GM19395 (cell line): ENCODE measurements at regions not wholly inside any gene's neighbourhood (a gene's known extent, or its start where the extent isn't known, plus 50 kb on each side); places are given as distances from the start of the nearest gene placed in this dataset.

Experiments used
- ATAC-seq: cut with Tn5 transposase; IDR thresholded peaks from one replicate; pipeline ENCODE4 v1.9.1; 2021; ENCODE audit warnings: mild to moderate bottlenecking, moderate library complexity; ENCODE audit not compliant: unreplicated experiment

- no peak for ATAC-seq
These were observed 539.0 kb downstream of the VRK1 start for GRCh38 chr14:97336179-97336578.

GRCh38 chr14:97336816-97337215, 539.6 kb downstream of the VRK1 start:
- ATAC-seq, result no peak

GRCh38 chr14:97337267-97337666, 540.1 kb downstream of the VRK1 start:
- no peak for ATAC-seq

GRCh38 chr14:97337670-97338069, 540.5 kb downstream of the VRK1 start:
- ATAC-seq, result no peak

- no peak for ATAC-seq
These were observed 547.5 kb downstream of the VRK1 start for GRCh38 chr14:97344666-97345065.

GRCh38 chr14:97346675-97347074, 549.5 kb downstream of the VRK1 start:
- no peak for ATAC-seq

GRCh38 chr14:97349463-97349862, 552.3 kb downstream of the VRK1 start:
- ATAC-seq, result no peak

GRCh38 chr14:97349946-97350345, 552.8 kb downstream of the VRK1 start:
- ATAC-seq, result no peak

- ATAC-seq, result no peak
These were observed 553.2 kb downstream of the VRK1 start for GRCh38 chr14:97350415-97350814.

- ATAC-seq, result peak; percentile 50
These were observed 553.9 kb downstream of the VRK1 start for GRCh38 chr14:97350894-97351731.

- ATAC-seq, result no peak
These were observed 555.9 kb downstream of the VRK1 start for GRCh38 chr14:97353102-97353501.

GRCh38 chr14:97354119-97354722, 557.0 kb downstream of the VRK1 start:
- no peak for ATAC-seq

- ATAC-seq, result no peak
These were observed 562.2 kb downstream of the VRK1 start for GRCh38 chr14:97359341-97359740.

- ATAC-seq, result no peak
These were observed 564.0 kb downstream of the VRK1 start for GRCh38 chr14:97361181-97361580.

- no peak for ATAC-seq
These were observed 564.8 kb downstream of the VRK1 start for GRCh38 chr14:97361958-97362357.

GRCh38 chr14:97366400-97366799, 569.2 kb downstream of the VRK1 start:
- ATAC-seq, result no peak

GRCh38 chr14:97367278-97367677, 570.1 kb downstream of the VRK1 start:
- no peak for ATAC-seq

GRCh38 chr14:97368049-97368448, 570.9 kb downstream of the VRK1 start:
- no peak for ATAC-seq

GRCh38 chr14:97368900-97369564, 571.9 kb downstream of the VRK1 start:
- no peak for ATAC-seq

- ATAC-seq, result no peak
These were observed 572.7 kb downstream of the VRK1 start for GRCh38 chr14:97369901-97370300.

- no peak for ATAC-seq
These were observed 579.1 kb downstream of the VRK1 start for GRCh38 chr14:97376310-97376709.

GRCh38 chr14:97377550-97377949, 580.4 kb downstream of the VRK1 start:
- ATAC-seq, result no peak
